WERI-Rb-1 (cell line): ENCODE measurements at regions not wholly inside any gene's neighbourhood (a gene's known extent, or its start where the extent isn't known, plus 50 kb on each side); places are given as distances from the start of the nearest gene placed in this dataset.

Experiments used
- DNase-seq: peaks from one replicate; pipeline ENCODE4 v3.0.0-alpha.2; 2020
- H3K27ac ChIP-seq: fragments of 250-450 bp; sonication (Bioruptor Pico); 2 replicates; pipeline ENCODE4 v1.5.1; 2020; ENCODE audit warnings: mild to moderate bottlenecking, moderate library complexity
- H3K27me3 ChIP-seq: fragments of 250-450 bp; sonication (Bioruptor Pico); 2 replicates; pipeline ENCODE4 v1.5.1; 2021; ENCODE audit warnings: mild to moderate bottlenecking, low read depth, moderate library complexity; ENCODE audit not compliant: insufficient read depth, severe bottlenecking
- H3K36me3 ChIP-seq: fragments of 250-450 bp; sonication (Bioruptor Pico); 2 replicates; pipeline ENCODE4 v1.5.1; 2020; ENCODE audit warnings: mild to moderate bottlenecking, moderate library complexity
- H3K4me3 ChIP-seq: 2 replicates; pipeline ENCODE4 v1.5.1; 2011; ENCODE audit warnings: low read depth, mild to moderate bottlenecking, control low read depth, low read length
- H3K9me3 ChIP-seq: fragments of 250-450 bp; sonication (Bioruptor Pico); 2 replicates; pipeline ENCODE4 v1.5.1; 2021; ENCODE audit warnings: mild to moderate bottlenecking, moderate library complexity; ENCODE audit not compliant: severe bottlenecking
- CTCF ChIP-seq: IDR thresholded peaks from 2 replicates; pipeline ENCODE4 v1.5.1; 2011; ENCODE audit warnings: low read depth, mild to moderate bottlenecking, control low read depth, inconsistent platforms, low read length

DNA sequence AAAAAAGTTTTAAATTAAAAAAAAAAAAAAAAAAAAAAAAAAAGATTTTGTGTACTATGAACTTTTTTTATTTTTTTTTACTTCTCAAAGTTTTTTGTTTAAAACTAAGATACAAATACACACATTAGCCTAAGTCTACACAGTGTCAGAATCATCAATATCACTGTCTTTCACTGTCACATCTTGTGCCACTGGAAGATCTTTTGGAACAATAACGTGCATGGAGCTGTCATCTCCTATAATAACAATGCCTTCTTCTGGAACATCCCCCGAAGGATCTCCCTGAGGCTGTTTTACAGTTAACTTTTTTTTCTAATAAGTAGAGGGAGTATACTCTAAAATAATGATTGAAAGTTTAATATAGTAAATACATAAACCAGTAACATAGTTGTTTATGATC, 295.7 kb downstream of the KCNJ2 start:
- Histone ChIP-seq H3K4me3 (no peak overlapping the region), H3K27me3 (no peaks in the 10 kb centered on the region), H3K27ac (no peak overlapping the region), H3K9me3 (no peaks in the 10 kb centered on the region), H3K36me3 (no peaks in the 10 kb centered on the region)
- no peak for TF ChIP-seq CTCF
- no peak for DNase-seq

GRCh38 chr17:70468661-70469060, 299.3 kb downstream of the KCNJ2 start:
- H3K4me3 ChIP-seq, result no peak overlapping the region
- no peaks in the 10 kb centered on the region for H3K9me3 ChIP-seq
- DNase-seq, result no peak
- TF ChIP-seq CTCF, result no peak
- H3K27ac ChIP-seq, result no peak overlapping the region
- H3K27me3 ChIP-seq, result no peaks in the 10 kb centered on the region
- no peaks in the 10 kb centered on the region for H3K36me3 ChIP-seq

- DNase-seq, result no peak
- no peak for TF ChIP-seq CTCF
These were observed 303.7 kb downstream of the KCNJ2 start for GRCh38 chr17:70473049-70473448.

DNA sequence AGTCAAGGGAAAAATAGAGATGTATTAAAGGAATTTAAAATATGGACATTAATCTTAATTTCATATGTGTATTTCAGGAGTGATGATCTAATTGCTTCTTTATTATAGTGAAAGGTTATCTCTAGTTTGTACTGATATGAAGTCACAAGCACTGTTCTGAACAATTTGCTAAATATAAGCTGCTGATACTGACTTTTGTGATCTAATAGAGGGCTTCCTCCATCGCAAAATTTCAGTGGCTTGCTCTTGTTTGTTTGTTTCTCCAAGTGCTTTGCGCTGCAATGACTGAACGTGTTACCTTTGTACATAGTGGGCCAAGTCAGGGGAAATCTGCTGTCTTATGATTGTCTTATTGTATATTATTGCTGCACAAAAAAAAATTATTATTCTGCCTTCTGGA, 307.0 kb downstream of the KCNJ2 start:
- no peak overlapping the region for H3K4me3 ChIP-seq
- H3K27ac ChIP-seq, result no peak overlapping the region
- no peak for TF ChIP-seq CTCF
- no peaks in the 10 kb centered on the region for H3K9me3 ChIP-seq
- no peaks in the 10 kb centered on the region for H3K36me3 ChIP-seq
- DNase-seq, result no peak
- no peaks in the 10 kb centered on the region for H3K27me3 ChIP-seq

More at GRCh38 chr17:70473049-70473448, 303.7 kb downstream of the KCNJ2 start:
- H3K27me3 ChIP-seq, result no peaks in the 10 kb centered on the region
- no peak overlapping the region for H3K4me3 ChIP-seq
- no peak overlapping the region for H3K27ac ChIP-seq
- H3K9me3 ChIP-seq, result no peaks in the 10 kb centered on the region
- no peaks in the 10 kb centered on the region for H3K36me3 ChIP-seq

DNA sequence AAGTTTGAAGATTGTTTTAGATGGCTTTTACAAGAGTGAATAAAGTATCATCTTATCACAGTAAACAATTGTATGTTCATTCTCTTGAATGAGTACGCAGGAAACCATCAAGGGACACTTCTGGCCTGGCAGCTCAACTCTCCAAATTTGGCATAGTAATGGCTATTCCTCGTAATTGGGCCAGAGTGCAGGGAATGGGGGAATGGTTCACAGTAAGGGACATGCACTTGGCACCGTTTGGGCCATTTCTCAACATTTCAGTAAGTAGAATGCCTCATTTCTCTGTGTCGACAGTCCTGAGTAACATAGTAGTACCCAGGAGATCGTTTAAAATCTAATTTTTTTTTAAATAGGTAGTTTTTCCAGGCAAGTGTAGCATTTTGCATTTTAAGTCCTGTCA, 309.6 kb downstream of the KCNJ2 start:
- Histone ChIP-seq H3K36me3 (no peaks in the 10 kb centered on the region), H3K9me3 (peaks cover 11% of the 10 kb centered on the region), H3K27me3 (no peaks in the 10 kb centered on the region), H3K4me3 (no peak overlapping the region), H3K27ac (no peak overlapping the region)
- no peak for DNase-seq
- TF ChIP-seq CTCF, result no peak

- no peak overlapping the region for H3K27ac ChIP-seq
- H3K27me3 ChIP-seq, result no peaks in the 10 kb centered on the region
- H3K36me3 ChIP-seq, result no peaks in the 10 kb centered on the region
- H3K9me3 ChIP-seq, result peaks cover 17% of the 10 kb centered on the region
- no peak for TF ChIP-seq CTCF
- DNase-seq, result no peak
- H3K4me3 ChIP-seq, result no peak overlapping the region
These were observed 310.4 kb downstream of the KCNJ2 start for GRCh38 chr17:70479779-70480178.
